ENCODE measurements at regions not wholly inside any gene's neighbourhood (a gene's known extent, or its start where the extent isn't known, plus 50 kb on each side); places are given as distances from the start of the nearest gene placed in this dataset.
A peak's percentile ranks its signal among the peaks of the same experiment; 100 is the strongest.
"Not testable (repeated sequence)": the region's sequence is repeated elsewhere in the genome, so short reads cannot be mapped to it uniquely, and the experiment has no call there.

GRCh38 chr1:20432341-20432740 lies 53.7 kb downstream of the CAMK2N1 start:
- DNase-seq (ENCODE audit: low read depth in 2 of 2) = no peak

DNA sequence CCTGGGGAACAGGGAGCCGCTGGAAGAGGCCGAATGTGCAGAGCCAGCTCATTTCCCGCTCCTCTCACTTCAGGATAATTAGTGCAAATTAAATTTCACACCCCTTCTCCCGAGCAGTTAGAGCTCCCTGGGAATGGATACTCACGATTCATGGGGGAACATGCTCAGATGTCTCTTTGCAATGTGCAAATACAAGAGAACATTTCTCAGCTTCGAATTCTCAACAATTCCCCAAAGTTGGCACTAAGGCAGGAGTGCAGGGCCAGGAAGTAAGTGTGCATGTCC lies 54.9 kb downstream of the CAMK2N1 start:
- no peak for DNase-seq (ENCODE audit: low read depth in 2 of 2)

DNA sequence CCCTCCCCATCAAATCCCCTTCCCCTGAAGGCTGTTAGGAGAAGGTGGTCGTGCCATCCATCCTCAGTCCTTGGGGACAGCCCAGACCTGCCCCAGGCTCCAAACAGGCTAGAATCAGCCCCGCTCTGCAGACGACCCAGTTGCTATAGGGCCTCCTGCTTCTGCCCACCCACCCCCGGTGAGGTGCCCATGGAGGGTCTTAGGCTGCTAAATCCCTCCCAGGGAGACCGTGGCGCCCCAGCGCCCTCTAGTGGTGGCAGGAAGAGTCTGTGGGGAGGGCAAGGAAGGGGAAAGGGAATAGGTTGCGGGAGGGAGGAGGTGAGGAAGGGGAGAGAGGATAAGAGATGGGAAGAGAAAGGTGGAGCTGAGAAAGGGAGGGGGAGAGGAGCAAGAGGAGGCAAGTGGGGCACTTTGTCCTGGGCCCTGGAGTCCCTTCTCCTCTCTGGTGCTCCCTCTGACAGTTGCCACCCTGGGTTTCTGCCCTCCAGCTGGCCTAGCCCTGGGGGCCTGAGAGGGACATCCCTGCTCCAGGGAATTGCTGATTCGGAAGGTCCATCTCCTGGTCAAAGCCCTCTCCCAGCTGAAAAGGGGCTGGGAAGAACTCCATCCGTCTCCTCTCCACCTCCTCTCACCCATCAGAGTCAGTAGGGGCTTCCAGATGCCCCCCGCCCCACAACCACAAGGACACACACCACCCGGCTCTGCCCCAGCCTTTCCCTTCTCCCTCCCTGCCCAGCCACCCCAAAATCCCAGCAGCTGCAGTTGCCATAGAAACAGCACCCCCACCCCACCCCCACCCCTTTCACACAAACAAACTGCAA lies 55.4 kb downstream of the CAMK2N1 start:
- DNase-seq (ENCODE audit: low read depth in 2 of 2) = peak; percentile 23 to 26

GRCh38 chr1:20429296-20429695 lies 56.7 kb downstream of the CAMK2N1 start:
- DNase-seq (ENCODE audit: low read depth in 2 of 2) = no peak

DNA sequence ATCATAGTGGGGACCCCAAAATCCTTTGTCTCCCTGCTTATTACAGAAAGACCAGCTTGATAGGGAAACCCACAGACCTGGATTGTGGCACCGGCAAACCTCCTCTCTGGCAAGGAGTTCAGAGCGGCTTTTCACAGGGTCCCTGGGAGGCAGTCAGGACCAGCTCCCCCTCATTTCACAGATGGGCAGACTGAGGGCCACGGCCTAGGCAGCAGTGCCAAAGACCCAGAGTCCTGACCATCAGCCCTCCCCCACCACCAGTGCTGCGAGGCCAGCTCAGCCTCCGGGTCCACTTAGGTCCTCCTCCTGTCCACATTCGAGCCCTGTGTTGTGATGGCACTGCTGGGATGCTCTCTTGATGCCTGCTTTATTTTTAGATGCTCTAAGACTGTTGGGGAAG lies 57.2 kb downstream of the CAMK2N1 start:
- DNase-seq (ENCODE audit: low read depth in 2 of 2) = no peak

- no peak for DNase-seq (ENCODE audit: low read depth in 2 of 2)
These were observed 59.1 kb downstream of the CAMK2N1 start for GRCh38 chr1:20426923-20427322.

DNA sequence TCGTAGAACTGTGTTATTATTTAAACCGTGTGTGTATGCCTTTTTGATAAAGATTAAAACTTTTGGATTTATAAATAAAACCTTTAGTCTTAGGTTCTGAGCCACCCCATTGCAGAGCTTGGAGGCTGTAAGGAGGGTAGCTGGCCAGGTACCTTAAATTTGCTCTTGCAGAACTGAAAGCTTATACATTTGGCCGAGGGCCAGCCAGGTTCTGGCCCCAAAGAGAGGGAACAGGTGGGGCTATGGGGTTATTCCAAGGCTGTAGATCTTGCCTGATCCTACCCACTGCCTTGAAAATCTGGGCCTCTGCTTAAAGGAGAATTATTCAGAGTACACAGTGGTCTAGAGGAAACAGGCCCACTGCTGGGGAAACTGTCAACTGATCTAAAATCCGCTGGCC lies 59.6 kb downstream of the CAMK2N1 start:
- DNase-seq (ENCODE audit: low read depth in 2 of 2) = no peak

DNA sequence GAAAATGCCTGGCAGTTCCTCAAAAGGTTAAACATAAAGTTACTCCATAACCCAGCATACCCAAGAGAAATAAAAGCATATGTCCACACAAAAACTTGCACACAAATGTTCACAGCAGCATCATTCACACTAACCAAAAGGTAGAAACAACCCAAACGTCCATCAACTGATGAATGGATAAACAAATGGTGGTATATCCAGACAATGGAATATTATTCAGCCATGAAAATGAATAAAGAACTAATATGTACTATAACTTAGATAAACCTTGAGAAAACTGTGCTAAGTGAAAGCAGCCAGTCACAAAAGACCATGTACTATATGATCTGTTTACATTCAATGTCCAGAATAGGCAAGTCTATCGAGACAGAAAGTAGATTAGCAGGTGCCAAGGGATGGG lies 60.4 kb downstream of the CAMK2N1 start:
- no peak for DNase-seq (ENCODE audit: low read depth in 2 of 2)

GRCh38 chr1:20423169-20423795 lies 62.7 kb downstream of the CAMK2N1 start:
- DNase-seq (ENCODE audit: low read depth in 2 of 2) = no peak

DNA sequence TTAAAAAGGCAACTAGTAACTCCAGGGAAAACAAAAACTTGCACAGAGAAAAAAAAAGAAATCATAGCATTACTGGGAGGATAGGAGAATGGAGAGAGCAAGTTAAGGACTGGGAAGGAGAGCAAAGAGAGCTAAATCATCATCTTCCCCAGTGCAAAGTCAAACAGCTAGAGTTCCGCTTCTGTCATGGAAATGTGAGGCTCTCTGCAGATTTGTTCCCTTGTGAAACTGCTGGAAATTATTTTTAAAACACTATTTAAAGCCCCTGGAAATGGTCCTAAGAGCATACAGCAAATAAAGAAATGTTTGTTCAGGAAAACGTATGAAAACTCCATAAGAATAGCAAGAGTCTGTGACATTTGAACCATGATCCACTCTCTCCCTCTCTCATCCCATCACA lies 64.6 kb downstream of the CAMK2N1 start:
- DNase-seq (ENCODE audit: low read depth in 2 of 2) = no peak

DNA sequence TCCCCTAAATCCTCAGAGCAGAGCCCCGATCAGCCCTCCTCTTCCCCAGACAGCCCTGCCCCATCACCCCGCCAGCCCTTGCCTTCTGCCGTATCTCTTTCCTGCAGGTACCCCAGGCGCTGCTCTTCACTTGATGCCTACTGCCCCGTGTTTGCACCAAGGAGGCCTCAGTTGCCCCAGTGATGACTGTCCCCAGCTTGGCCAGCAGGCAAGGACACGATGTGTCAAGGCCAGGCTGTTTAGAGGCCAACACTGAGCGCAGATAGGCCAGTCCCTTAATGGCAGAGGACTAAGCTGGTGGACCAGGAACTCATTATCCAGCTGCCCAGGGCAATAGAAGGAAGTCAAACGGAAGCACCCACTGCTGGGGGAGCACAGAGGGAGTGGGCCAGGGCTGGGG lies 68.4 kb downstream of the CAMK2N1 start:
- no peak for DNase-seq (ENCODE audit: low read depth in 2 of 2)

DNA sequence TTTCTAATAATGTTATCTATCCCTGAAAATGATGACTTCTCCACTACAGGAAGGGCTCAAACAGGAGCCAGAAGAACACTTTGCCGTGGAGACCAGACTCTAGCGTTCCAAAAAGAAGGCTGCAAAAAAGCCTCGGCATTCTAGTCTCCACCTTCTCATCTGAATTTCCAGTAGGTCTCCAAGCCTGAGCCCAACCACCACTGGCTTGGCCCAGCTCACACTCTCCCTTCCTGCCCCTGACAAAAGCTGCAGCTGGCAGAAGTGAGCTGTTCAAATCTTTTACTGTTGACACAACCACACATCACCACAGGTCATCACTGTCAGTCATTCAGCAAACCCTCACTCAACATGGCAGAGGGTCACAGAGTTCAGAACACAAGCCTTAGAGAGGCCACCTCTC lies 69.3 kb downstream of the CAMK2N1 start:
- no peak for DNase-seq (ENCODE audit: low read depth in 2 of 2)

- no peak for DNase-seq (ENCODE audit: low read depth in 2 of 2)
These were observed 72.3 kb downstream of the CAMK2N1 start for GRCh38 chr1:20413776-20414140.

- DNase-seq (ENCODE audit: low read depth in 2 of 2) = no peak
These were observed 72.8 kb downstream of the CAMK2N1 start for GRCh38 chr1:20413136-20413775.

DNA sequence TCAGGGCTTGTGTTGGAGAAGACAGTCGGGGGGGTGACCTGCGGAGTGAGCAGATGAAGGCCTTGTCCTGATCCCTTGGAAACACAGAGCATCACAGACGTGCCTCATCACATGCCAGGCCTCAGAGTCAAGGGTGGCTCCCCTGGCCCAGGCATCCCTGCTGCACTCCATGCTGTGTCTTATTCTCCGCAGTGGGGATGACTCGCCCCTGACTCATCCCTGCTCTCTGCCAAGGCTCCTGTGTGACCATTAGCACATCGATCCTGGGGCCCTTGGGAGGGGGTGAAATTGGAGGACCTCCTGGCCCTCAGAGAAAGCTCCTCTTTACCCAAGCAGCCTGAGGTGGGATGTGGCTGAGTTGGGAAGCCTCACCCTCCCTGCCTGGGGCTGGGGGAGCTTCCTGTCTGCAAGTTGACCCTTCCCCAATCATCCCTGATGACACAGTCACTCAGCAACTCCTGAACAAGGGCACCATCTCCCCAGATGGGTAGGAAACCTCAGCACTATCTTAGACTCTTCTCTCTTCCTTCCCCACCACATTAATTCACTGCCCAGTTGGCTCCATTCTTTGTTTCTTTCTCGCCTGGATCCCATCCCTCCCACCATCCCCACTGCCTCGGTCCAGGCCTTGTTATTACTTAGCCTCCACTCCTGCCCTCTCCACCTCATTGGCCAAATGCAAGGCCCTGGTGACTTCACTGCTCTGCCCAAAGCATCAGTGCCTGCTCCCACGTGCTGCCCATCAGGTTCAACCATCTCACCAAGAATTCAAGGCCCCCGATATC lies 74.6 kb downstream of the CAMK2N1 start:
- no peak for DNase-seq (ENCODE audit: low read depth in 2 of 2)

GRCh38 chr1:20410503-20410902 lies 75.5 kb downstream of the CAMK2N1 start:
- no peak for DNase-seq (ENCODE audit: low read depth in 2 of 2)

DNA sequence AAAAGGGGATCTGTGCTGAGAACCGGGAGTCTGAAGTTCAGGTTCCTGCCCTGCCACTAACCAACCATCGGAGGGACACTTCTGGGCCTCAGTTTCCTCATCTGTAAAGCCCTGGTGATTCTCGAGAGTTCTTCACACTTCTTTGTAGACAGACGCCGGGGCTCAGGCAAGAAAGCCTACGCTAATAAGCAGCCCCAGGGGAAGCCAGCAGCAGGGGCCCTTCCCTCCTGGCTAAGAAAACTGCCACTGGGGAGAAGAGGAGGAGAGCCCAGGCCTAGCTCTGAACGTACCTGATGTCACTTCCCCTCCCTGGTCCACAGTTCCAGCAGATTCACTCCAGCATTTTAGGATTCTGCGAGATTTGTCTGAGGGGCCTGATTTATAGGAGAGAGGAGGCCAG lies 76.0 kb downstream of the CAMK2N1 start:
- DNase-seq (ENCODE audit: low read depth in 2 of 2) = no peak

- no peak for DNase-seq (ENCODE audit: low read depth in 2 of 2)
These were observed 77.0 kb downstream of the CAMK2N1 start for GRCh38 chr1:20409012-20409411.

GRCh38 chr1:20408133-20408650 lies 77.8 kb downstream of the CAMK2N1 start:
- not testable (repeated sequence) for DNase-seq (ENCODE audit: low read depth in 2 of 2)

DNA sequence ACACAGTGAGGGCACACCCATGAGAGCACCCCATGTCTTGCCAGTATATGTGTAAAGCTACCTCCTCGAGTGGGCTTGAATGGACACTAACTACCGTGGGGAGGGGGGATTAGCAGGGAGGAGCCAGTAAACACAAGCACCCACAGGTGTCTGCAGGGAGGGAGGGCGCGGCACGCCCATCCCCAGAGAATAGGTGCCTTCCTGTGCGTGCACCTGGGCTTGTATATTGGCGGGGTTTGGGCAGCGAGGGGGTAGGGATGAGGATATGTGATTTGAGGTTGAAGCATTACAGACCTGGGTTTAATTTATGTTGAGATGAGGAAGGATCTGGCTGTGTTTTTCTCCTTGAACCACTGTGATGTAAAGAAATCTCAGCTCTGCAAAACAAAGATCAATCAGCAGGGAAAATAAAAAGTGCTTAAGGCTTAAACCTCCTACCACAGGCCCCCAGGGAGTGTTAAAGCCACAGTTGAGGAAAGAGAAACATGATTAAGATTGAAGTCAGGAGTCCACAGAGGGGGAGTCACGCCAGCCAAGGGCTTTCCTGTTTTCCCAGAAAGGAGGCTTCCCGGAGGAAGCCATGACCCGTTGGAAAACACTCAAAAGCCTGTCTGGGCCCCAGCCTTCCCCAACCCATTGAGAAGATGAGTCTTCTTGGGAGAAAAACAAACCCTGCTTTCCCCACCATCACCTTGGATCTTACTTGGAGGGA lies 80.0 kb downstream of the CAMK2N1 start:
- DNase-seq (ENCODE audit: low read depth in 2 of 2) = no peak

DNA sequence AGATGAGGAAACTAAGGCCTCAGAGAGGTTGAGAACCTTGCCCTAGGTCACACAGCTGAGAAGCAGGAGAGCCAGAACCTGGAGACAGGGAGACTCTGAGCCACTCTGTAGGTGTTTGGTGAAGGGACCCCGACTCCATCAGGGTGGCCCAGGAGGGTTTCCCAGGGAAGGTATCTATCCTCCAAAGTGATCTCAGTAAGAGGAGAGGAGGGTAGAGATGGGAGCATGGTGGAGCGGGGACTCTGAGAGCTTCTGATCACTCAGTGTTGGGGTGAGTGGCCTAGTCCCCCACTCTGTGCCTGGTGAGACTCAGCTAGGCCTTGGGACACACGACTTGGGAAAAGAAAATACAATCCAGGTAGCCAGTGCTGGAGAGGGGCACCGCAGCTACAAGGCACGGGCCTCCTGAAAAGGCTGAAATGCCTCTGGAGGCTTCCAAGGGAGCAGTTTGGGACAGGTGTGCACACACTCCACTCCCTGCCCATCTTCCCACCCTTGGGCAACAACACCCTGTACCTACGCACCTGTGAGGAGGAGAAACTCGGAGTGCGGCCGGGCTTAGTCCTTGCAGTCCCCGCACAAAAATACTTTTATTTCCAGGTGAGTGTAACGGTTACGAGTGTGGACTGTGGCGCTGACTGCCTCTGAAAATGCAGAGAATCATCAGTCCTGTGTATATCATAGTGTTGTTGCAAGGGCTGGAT lies 80.8 kb downstream of the CAMK2N1 start:
- no peak for DNase-seq (ENCODE audit: low read depth in 2 of 2)

Measured in stimulated activated CD8-positive, alpha-beta memory T cell treated with anti-CD3 and anti-CD28 coated beads, Interleukin-2, amount 100 ng/mL, for 48 hours (primary cell).